GM23248 (cell line): ENCODE measurements at regions not wholly inside any gene's neighbourhood (a gene's known extent, or its start where the extent isn't known, plus 50 kb on each side); places are given as distances from the start of the nearest gene placed in this dataset.

ENCODE experiments used
- EZH2 ChIP-seq: fragments of 200-600 bp; sonication (generic); IDR thresholded peaks from 2 replicates; pipeline ENCODE4 v1.6.1; 2018; ENCODE audit warnings: antibody characterized with exemption, mild to moderate bottlenecking; ENCODE audit not compliant: insufficient read depth, poor library complexity, severe bottlenecking
- EZH2phosphoT487 ChIP-seq: fragments of 200-600 bp; sonication (generic); IDR thresholded peaks from 2 replicates; pipeline ENCODE4 v1.6.1; 2018; ENCODE audit warnings: antibody characterized with exemption, moderate library complexity, mild to moderate bottlenecking, low read depth; ENCODE audit not compliant: insufficient read depth

DNA sequence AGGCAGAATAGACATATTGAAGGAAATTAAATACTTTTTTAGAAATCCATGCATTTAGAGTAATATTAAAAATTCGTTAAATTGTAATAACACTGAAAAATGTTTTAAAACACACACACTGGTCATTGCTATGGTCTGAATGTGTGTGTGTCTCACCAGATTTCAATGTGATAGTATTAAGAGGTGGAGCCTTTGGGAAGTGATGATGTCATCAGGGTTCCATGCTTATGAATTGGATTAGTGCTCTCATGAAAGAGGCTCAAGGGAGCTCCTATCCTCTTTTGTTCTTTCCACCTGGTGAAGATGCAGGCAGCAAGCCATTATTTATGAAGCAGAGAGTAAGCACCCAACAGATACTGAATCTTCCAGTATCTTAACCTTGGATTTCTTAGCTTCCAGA is 441.8 kb downstream of the CDH2 start:
- TF ChIP-seq EZH2phosphoT487 = no peak
- TF ChIP-seq EZH2 = no peak
